ENCODE measurements at regions not wholly inside any gene's neighbourhood (a gene's known extent, or its start where the extent isn't known, plus 50 kb on each side); places are given as distances from the start of the nearest gene placed in this dataset.

GRCh38 chr3:194245474-194245873, 105.7 kb downstream of the CPN2 start:
- H3K36me3 Mint-ChIP-seq (ENCODE audit: low read depth) = no peaks in the 10 kb centered on the region
- DNase-seq = no peak
- CTCF ChIA-PET = interaction anchor here (1.3 kb wide), 1 partner anchor 70 kb away, joined by 6 read pairs; no protein-coding TSS in a partner anchor
- no peaks in the 10 kb centered on the region for H3K4me1 Mint-ChIP-seq (ENCODE audit: low read depth)
- H3K27me3 Mint-ChIP-seq (ENCODE audit: low read depth) = no peaks in the 10 kb centered on the region
- no peaks in the 10 kb centered on the region for H3K9me3 Mint-ChIP-seq
- H3K27ac Mint-ChIP-seq = no peak overlapping the region
- intact Hi-C loops (cut with micrococcal nuclease) = no loop called here
- no peak overlapping the region for H3K4me3 Mint-ChIP-seq

DNA sequence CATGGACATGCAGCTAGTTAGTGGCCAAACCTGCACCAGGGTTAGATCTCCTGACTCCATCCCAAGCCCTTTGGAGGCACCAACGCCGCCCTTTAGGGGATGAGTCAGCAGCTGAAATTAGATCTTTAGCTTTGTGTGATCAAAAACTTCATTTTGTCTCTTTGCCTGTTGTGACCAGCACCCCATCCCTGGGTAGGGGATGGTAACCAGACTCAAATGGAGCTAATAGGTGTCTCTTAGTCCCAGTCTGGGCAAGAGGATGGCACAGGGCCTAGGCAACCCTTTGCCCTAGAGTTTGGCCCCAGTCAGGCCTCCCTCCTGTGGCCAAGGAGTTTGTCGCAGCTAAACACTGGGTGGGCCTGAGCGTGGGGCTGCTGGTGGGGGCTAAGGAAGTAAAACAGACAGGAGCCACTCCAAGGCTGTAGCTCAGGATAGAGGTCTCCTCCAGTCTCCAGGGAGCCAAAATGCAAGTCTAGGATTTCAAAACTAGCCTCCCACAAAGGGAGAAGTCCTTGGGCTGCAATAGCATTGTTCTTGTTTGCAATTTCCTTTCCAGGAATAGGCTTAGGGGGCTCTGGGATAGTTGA, 105.1 kb downstream of the CPN2 start:
- CTCF ChIA-PET = interaction anchor here (0.7 to 1.3 kb wide), 2 partner anchors 70 to 355 kb away, joined by 4 to 6 read pairs; no protein-coding TSS in a partner anchor
- no peaks in the 10 kb centered on the region for H3K9me3 Mint-ChIP-seq
- no peaks in the 10 kb centered on the region for H3K4me1 Mint-ChIP-seq (ENCODE audit: low read depth)
- H3K27ac Mint-ChIP-seq = no peak overlapping the region
- intact Hi-C loops (cut with micrococcal nuclease) = no loop called here
- H3K27me3 Mint-ChIP-seq (ENCODE audit: low read depth) = no peaks in the 10 kb centered on the region
- no peak for DNase-seq
- no peak overlapping the region for H3K4me3 Mint-ChIP-seq
- H3K36me3 Mint-ChIP-seq (ENCODE audit: low read depth) = no peaks in the 10 kb centered on the region

- Mint-ChIP-seq H3K9me3 (no peaks in the 10 kb centered on the region), H3K27me3 (ENCODE audit: low read depth) (no peaks in the 10 kb centered on the region), H3K36me3 (ENCODE audit: low read depth) (no peaks in the 10 kb centered on the region), H3K4me3 (no peak overlapping the region), H3K27ac (no peak overlapping the region), H3K4me1 (ENCODE audit: low read depth) (no peaks in the 10 kb centered on the region)
- DNase-seq = no peak
- CTCF ChIA-PET = no interaction called here
- intact Hi-C loops (cut with micrococcal nuclease) = no loop called here
These were observed 104.3 kb downstream of the CPN2 start for GRCh38 chr3:194246709-194247349.

GRCh38 chr3:194247350-194247740, 103.8 kb downstream of the CPN2 start:
- no peak for DNase-seq
- no peaks in the 10 kb centered on the region for H3K9me3 Mint-ChIP-seq
- intact Hi-C loops (cut with micrococcal nuclease) = no loop called here
- H3K36me3 Mint-ChIP-seq (ENCODE audit: low read depth) = no peaks in the 10 kb centered on the region
- no peaks in the 10 kb centered on the region for H3K27me3 Mint-ChIP-seq (ENCODE audit: low read depth)
- CTCF ChIA-PET = no interaction called here
- H3K27ac Mint-ChIP-seq = no peak overlapping the region
- H3K4me1 Mint-ChIP-seq (ENCODE audit: low read depth) = no peaks in the 10 kb centered on the region
- H3K4me3 Mint-ChIP-seq = no peak overlapping the region

DNA sequence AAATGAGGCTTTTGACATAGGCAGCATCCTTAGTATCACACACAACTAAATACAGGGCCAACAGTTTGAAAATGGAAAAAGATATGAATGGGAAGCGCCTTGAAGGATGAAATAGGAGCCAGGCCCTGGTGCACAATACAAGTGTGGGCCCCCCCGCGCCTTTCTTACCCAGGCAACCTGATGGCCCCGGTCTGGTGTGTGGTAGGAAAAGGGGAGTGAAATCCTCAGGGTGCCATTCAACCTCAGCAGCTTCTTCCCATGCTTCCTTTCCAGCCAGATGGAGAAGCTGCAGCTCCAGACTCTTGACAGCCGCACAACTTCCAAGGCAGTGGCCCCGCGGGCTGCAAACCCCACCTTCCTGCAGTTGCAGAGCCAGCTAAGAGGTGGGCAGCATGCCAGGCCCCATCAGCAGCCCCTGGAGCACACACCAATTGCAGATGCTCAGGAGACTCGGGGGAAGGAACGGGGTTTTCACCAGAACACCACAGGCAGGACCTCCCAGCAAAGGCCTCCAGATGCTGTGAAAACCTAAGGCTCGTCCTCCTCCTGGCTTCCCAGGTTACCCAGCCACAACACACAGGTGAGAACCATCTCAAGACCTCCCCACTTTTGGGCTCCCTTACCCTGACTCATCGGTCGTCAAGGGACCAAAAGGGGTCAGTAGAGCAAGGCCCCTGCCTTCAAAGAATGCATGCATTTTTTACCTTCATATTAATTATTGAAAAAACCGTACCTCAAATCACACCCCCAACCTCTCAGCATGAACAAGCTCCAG, 101.6 kb downstream of the CPN2 start:
- Mint-ChIP-seq H3K4me3 (no peak overlapping the region), H3K27me3 (ENCODE audit: low read depth) (no peaks in the 10 kb centered on the region), H3K9me3 (no peaks in the 10 kb centered on the region), H3K4me1 (ENCODE audit: low read depth) (no peaks in the 10 kb centered on the region), H3K36me3 (ENCODE audit: low read depth) (no peaks in the 10 kb centered on the region), H3K27ac (no peak overlapping the region)
- intact Hi-C loops (cut with micrococcal nuclease) = no loop called here
- CTCF ChIA-PET = interaction anchor here (0.7 kb wide), 1 partner anchor 1469 kb away, joined by 3 read pairs; no protein-coding TSS in a partner anchor
- no peak for DNase-seq

GRCh38 chr3:194250098-194251002, 100.8 kb downstream of the CPN2 start:
- no peaks in the 10 kb centered on the region for H3K27me3 Mint-ChIP-seq (ENCODE audit: low read depth)
- CTCF ChIA-PET = interaction anchor here (0.7 kb wide), 1 partner anchor 1470 kb away, joined by 3 read pairs; no protein-coding TSS in a partner anchor
- intact Hi-C loops (cut with micrococcal nuclease) = no loop called here

GRCh38 chr3:194251007-194251406, 100.1 kb downstream of the CPN2 start:
- Mint-ChIP-seq H3K9me3 (no peaks in the 10 kb centered on the region), H3K36me3 (ENCODE audit: low read depth) (no peaks in the 10 kb centered on the region), H3K4me3 (no peak overlapping the region), H3K27me3 (ENCODE audit: low read depth) (no peaks in the 10 kb centered on the region), H3K4me1 (ENCODE audit: low read depth) (peaks cover 10% of the 10 kb centered on the region), H3K27ac (no peak overlapping the region)
- CTCF ChIA-PET = no interaction called here
- intact Hi-C loops (cut with micrococcal nuclease) = no loop called here
- DNase-seq = no peak

More at GRCh38 chr3:194250098-194251002, 100.8 kb downstream of the CPN2 start:
- H3K9me3 Mint-ChIP-seq = no peaks in the 10 kb centered on the region
- no peak for DNase-seq
- H3K4me3 Mint-ChIP-seq = no peak overlapping the region
- peaks cover 3% of the 10 kb centered on the region for H3K4me1 Mint-ChIP-seq (ENCODE audit: low read depth)
- no peak overlapping the region for H3K27ac Mint-ChIP-seq
- H3K36me3 Mint-ChIP-seq (ENCODE audit: low read depth) = no peaks in the 10 kb centered on the region

GRCh38 chr3:194251461-194251860, 99.7 kb downstream of the CPN2 start:
- Mint-ChIP-seq H3K27ac (no peak overlapping the region), H3K27me3 (ENCODE audit: low read depth) (no peaks in the 10 kb centered on the region), H3K9me3 (no peaks in the 10 kb centered on the region), H3K4me1 (ENCODE audit: low read depth) (peaks cover 11% of the 10 kb centered on the region), H3K4me3 (no peak overlapping the region), H3K36me3 (ENCODE audit: low read depth) (no peaks in the 10 kb centered on the region)
- intact Hi-C loops (cut with micrococcal nuclease) = no loop called here
- CTCF ChIA-PET = no interaction called here
- DNase-seq = no peak

- H3K4me3 Mint-ChIP-seq = no peak overlapping the region
- DNase-seq = no peak
- H3K27me3 Mint-ChIP-seq (ENCODE audit: low read depth) = no peaks in the 10 kb centered on the region
- no peak overlapping the region for H3K27ac Mint-ChIP-seq
- intact Hi-C loops (cut with micrococcal nuclease) = no loop called here
- CTCF ChIA-PET = no interaction called here
- peaks cover 11% of the 10 kb centered on the region for H3K4me1 Mint-ChIP-seq (ENCODE audit: low read depth)
- H3K36me3 Mint-ChIP-seq (ENCODE audit: low read depth) = no peaks in the 10 kb centered on the region
- H3K9me3 Mint-ChIP-seq = no peaks in the 10 kb centered on the region
These were observed 99.1 kb downstream of the CPN2 start for GRCh38 chr3:194251891-194252560.

DNA sequence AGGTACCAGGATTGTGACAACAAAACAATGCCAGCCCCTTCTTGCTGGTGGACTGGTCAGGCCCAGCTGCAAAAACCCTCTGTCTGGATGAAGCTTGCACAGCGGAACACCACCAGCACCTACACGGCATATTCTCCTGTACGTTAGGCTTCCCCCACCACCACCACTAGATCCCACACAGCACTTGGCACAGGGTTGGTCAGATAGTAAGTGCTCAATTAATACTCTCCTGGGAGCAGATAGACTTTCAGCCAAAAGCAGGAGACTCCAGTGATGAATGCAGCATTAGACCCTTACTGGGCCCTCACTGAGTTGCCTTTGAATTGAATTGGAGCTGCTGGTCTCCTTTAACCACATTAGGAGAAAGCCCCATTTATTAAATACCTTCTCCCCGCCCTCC, 97.9 kb downstream of the CPN2 start:
- Mint-ChIP-seq H3K9me3 (peaks cover 1% of the 10 kb centered on the region), H3K27ac (no peak overlapping the region)
- CTCF ChIA-PET = interaction anchor here (1.0 kb wide), 1 partner anchor 63 kb away, joined by 3 read pairs; no protein-coding TSS in a partner anchor

DNA sequence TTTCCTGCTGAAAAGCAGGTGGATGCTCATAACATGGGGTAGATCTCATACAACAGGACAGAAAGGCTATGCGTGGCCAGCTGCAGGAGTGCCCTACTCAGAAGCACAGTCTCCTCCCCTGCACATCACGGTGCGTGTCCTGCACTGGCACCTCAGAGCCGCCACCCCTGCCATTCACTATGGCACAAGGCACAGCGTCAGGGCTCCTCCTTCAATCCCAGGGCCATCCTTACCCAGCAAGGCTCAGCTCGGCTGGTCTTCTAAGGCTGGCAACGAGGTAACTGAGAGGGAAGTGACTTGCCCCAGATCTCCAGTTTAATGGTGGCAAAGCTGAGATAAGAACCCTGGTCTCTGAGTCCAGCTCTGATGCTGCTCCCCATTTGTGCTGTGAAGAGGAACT, 97.1 kb downstream of the CPN2 start:
- Mint-ChIP-seq H3K4me3 (no peak overlapping the region), H3K36me3 (ENCODE audit: low read depth) (no peaks in the 10 kb centered on the region), H3K27ac (no peak overlapping the region), H3K27me3 (ENCODE audit: low read depth) (no peaks in the 10 kb centered on the region), H3K9me3 (peaks cover 4% of the 10 kb centered on the region), H3K4me1 (ENCODE audit: low read depth) (peaks cover 11% of the 10 kb centered on the region)
- CTCF ChIA-PET = interaction anchor here (1.0 kb wide), 1 partner anchor 62 kb away, joined by 3 read pairs; no protein-coding TSS in a partner anchor
- intact Hi-C loops (cut with micrococcal nuclease) = loop anchor here (2.0 kb wide), 1 partner anchor 51 kb away; no protein-coding TSS in a partner anchor
- DNase-seq = no peak

More for the DNA sequence above, 97.9 kb downstream of the CPN2 start:
- Mint-ChIP-seq H3K36me3 (ENCODE audit: low read depth) (no peaks in the 10 kb centered on the region), H3K4me1 (ENCODE audit: low read depth) (peaks cover 11% of the 10 kb centered on the region), H3K4me3 (no peak overlapping the region), H3K27me3 (ENCODE audit: low read depth) (no peaks in the 10 kb centered on the region)
- intact Hi-C loops (cut with micrococcal nuclease) = no loop called here
- no peak for DNase-seq
